ENCODE measurements at regions not wholly inside any gene's neighbourhood (a gene's known extent, or its start where the extent isn't known, plus 50 kb on each side); places are given as distances from the start of the nearest gene placed in this dataset.

DNA sequence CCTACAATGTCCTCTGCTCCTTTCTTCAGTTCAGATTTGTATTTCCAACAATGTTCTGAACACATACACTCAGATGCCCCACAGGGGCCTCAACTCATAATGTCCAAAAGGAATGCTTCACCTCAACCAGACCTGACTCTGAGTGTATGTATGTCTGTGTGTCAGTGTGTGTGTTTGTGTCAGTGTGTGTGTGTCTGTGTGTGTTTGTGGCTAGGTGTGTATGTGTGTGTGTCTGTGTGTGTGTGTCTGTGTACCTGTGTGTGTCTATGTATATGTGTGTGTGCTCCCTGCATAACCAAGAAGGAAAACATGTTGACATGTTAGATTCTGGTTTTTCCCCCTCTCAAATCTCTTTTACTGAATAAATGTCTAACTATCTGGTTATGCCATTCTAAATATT is 87.3 kb upstream of the PCSK1 start:
- Histone ChIP-seq H3K9me2 (ENCODE audit: low read depth, low read length) (no peaks in the 10 kb centered on the region), H3K27ac (ENCODE audit: low read depth, low read length, poor library complexity, severe bottlenecking) (no peak overlapping the region), H3K36me3 (ENCODE audit: insufficient read depth, low read length) (no peaks in the 10 kb centered on the region), H3K27me3 (ENCODE audit: insufficient read depth, low read length) (no peaks in the 10 kb centered on the region), H3K4me1 (ENCODE audit: insufficient read depth, low read length, severe bottlenecking) (no peaks in the 10 kb centered on the region), H3K79me2 (ENCODE audit: insufficient read depth, low read length) (no peaks in the 10 kb centered on the region), H2AFZ (ENCODE audit: low read length) (no peak overlapping the region), H3K4me2 (ENCODE audit: low read length) (no peak overlapping the region), H4K20me1 (ENCODE audit: insufficient read depth, low read length) (no peaks in the 10 kb centered on the region), H3K9me3 (ENCODE audit: low read length) (no peaks in the 10 kb centered on the region), H3K4me3 (ENCODE audit: low read depth, low read length, poor library complexity, severe bottlenecking) (no peak overlapping the region), H3K9ac (ENCODE audit: low read length) (no peak overlapping the region), H3F3A (ENCODE audit: insufficient read depth, low read length) (no peaks in the 10 kb centered on the region)
- TF ChIP-seq EZH2 (IDR thresholded peaks at IDR 0.05; ENCODE audit: borderline replicate concordance, low read length): no peak
- TF ChIP-seq, protein P1, sequence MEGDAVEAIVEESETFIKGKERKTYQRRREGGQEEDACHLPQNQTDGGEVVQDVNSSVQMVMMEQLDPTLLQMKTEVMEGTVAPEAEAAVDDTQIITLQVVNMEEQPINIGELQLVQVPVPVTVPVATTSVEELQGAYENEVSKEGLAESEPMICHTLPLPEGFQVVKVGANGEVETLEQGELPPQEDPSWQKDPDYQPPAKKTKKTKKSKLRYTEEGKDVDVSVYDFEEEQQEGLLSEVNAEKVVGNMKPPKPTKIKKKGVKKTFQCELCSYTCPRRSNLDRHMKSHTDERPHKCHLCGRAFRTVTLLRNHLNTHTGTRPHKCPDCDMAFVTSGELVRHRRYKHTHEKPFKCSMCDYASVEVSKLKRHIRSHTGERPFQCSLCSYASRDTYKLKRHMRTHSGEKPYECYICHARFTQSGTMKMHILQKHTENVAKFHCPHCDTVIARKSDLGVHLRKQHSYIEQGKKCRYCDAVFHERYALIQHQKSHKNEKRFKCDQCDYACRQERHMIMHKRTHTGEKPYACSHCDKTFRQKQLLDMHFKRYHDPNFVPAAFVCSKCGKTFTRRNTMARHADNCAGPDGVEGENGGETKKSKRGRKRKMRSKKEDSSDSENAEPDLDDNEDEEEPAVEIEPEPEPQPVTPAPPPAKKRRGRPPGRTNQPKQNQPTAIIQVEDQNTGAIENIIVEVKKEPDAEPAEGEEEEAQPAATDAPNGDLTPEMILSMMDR (IDR thresholded peaks at IDR 0.05; ENCODE audit: low read length): no peak

DNA sequence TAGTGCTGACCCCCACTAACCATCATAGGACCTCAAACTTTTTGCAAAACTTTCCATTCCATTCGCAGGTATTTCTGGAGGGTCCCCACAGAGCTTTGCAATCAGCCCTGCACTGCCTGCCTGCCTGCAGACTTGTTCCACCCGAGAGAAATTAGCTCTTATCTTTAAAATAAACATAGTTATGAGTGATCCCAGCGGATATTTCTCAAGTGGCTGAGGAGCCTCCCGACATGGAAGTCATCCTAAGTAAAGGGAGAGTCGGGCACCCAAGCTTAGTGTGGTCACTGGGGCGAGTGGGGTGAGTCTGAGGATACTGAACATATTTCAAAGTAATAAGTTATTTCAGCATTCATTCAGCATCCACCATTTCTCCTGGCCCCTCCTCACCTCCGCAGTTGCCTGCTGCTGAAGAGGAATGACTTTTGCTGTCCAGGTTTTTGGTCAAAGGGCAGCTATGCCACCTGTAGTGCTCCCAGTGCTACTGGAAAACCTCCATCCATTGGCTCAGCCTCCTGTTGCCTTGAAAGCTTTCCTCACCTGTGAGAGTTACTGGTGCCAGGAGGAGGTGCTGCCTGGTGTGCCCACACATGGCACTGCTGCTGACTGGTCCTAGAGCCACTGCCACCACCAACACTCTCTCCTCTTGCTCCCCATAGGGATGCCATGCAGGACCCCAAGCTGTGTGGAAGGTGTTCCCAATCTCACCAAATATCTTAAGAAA is 89.7 kb upstream of the PCSK1 start:
- H3K27ac ChIP-seq (ENCODE audit: low read depth, low read length, poor library complexity, severe bottlenecking): no peak overlapping the region
- H3F3A ChIP-seq (ENCODE audit: insufficient read depth, low read length): no peaks in the 10 kb centered on the region
- H3K4me3 ChIP-seq (ENCODE audit: low read depth, low read length, poor library complexity, severe bottlenecking): no peak overlapping the region
- H3K9me2 ChIP-seq (ENCODE audit: low read depth, low read length): no peaks in the 10 kb centered on the region
- H3K36me3 ChIP-seq (ENCODE audit: insufficient read depth, low read length): no peaks in the 10 kb centered on the region
- no peak overlapping the region for H3K9ac ChIP-seq (ENCODE audit: low read length)
- H3K4me1 ChIP-seq (ENCODE audit: insufficient read depth, low read length, severe bottlenecking): no peaks in the 10 kb centered on the region
- TF ChIP-seq, protein P1 (IDR thresholded peaks at IDR 0.05; ENCODE audit: low read length): no peak
- TF ChIP-seq EZH2 (IDR thresholded peaks at IDR 0.05; ENCODE audit: borderline replicate concordance, low read length): no peak
- no peak overlapping the region for H3K4me2 ChIP-seq (ENCODE audit: low read length)
- no peak overlapping the region for H2AFZ ChIP-seq (ENCODE audit: low read length)
- H3K79me2 ChIP-seq (ENCODE audit: insufficient read depth, low read length): no peaks in the 10 kb centered on the region
- H3K9me3 ChIP-seq (ENCODE audit: low read length): no peaks in the 10 kb centered on the region
- H4K20me1 ChIP-seq (ENCODE audit: insufficient read depth, low read length): no peaks in the 10 kb centered on the region
- no peaks in the 10 kb centered on the region for H3K27me3 ChIP-seq (ENCODE audit: insufficient read depth, low read length)

DNA sequence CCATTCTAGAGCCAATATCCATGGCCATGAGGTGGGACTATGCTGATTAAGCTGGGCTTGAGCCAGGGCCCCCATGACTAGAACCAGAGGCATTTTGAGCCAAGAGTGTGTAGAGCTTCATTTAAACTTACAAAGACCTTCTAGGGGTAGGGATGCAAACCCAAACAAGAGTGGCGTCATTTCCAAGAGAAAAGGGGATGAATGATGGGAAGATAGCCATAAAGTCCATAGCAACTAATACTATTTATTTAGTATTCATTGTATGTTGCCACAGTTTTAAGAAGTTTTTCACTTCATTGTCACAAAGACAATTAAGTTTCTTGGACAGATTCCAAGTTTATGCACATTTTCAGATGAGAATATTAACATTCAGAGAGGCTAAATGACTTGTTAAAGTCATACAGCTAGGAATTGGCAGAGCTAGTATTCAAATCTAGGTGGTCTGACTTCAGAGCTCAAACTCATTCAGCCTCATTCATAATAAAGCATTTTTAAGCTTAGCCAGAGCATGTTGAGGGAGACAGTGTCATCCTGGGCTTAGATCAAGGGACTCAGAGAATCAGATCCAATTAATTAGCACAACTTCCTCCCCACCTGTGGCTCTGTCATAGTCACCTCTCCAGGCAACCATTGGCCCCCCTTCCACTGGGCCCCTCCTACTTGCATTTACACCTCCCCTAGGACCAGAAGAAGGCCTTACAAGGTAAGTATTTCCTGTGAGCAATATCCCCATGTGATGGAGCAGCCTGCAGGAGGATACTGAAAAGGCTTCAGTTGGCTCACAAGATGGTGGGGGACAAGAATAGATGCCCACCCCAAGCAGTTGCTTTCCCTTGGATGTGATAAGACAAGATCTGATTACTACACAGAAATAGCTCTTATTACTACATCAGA is 95.0 kb upstream of the PCSK1 start:
- H3F3A ChIP-seq (ENCODE audit: insufficient read depth, low read length): no peaks in the 10 kb centered on the region
- H3K36me3 ChIP-seq (ENCODE audit: insufficient read depth, low read length): no peaks in the 10 kb centered on the region
- H3K27me3 ChIP-seq (ENCODE audit: insufficient read depth, low read length): no peaks in the 10 kb centered on the region
- TF ChIP-seq, protein P1 (IDR thresholded peaks at IDR 0.05; ENCODE audit: low read length): no peak
- no peak for TF ChIP-seq EZH2 (IDR thresholded peaks at IDR 0.05; ENCODE audit: borderline replicate concordance, low read length)
- H4K20me1 ChIP-seq (ENCODE audit: insufficient read depth, low read length): no peaks in the 10 kb centered on the region
- H2AFZ ChIP-seq (ENCODE audit: low read length): no peak overlapping the region
- no peak overlapping the region for H3K4me2 ChIP-seq (ENCODE audit: low read length)
- H3K9me2 ChIP-seq (ENCODE audit: low read depth, low read length): no peaks in the 10 kb centered on the region
- no peak overlapping the region for H3K9ac ChIP-seq (ENCODE audit: low read length)
- no peaks in the 10 kb centered on the region for H3K9me3 ChIP-seq (ENCODE audit: low read length)
- no peaks in the 10 kb centered on the region for H3K79me2 ChIP-seq (ENCODE audit: insufficient read depth, low read length)
- H3K4me1 ChIP-seq (ENCODE audit: insufficient read depth, low read length, severe bottlenecking): no peaks in the 10 kb centered on the region
- no peak overlapping the region for H3K27ac ChIP-seq (ENCODE audit: low read depth, low read length, poor library complexity, severe bottlenecking)
- no peak overlapping the region for H3K4me3 ChIP-seq (ENCODE audit: low read depth, low read length, poor library complexity, severe bottlenecking)

Measured in OCI-LY1 (cell line).